HCT116 (cell line): ENCODE measurements at regions not wholly inside any gene's neighbourhood (a gene's known extent, or its start where the extent isn't known, plus 50 kb on each side); places are given as distances from the start of the nearest gene placed in this dataset.

Experiments
- ATAC-seq: fragments of 200-7000 bp; cut with Tn5 transposase; 2 replicates; pipeline ENCODE4 v1.9.1; 2020; ENCODE audit warnings: mild to moderate bottlenecking, moderate library complexity
- BruUV-seq: library from RNA; stranded (reverse); fragments of 400-500 nt; replicated peaks from 2 replicates; lab custom pipeline; 2021; lab: Mats Ljungman, UMichigan
- CTCF ChIA-PET: fragments of 300-600 bp; sonication (Branson Sonifier 250); formaldehyde crosslinking; loops from one replicate; lab custom pipeline; 2021; ENCODE audit warnings: antibody characterized with exemption; lab: Charles Lee
- POLR2A ChIA-PET: fragments of 300-600, 350-600 bp; sonication (Branson Sonifier 250); formaldehyde crosslinking; loops from one replicate; lab custom pipeline; 2021; ENCODE audit warnings: antibody characterized with exemption; lab: Charles Lee
- RAD21 ChIA-PET, 2 experiments: fragments of 300-600 bp; sonication (Branson Sonifier 250); formaldehyde crosslinking; loops; one replicate each; lab custom pipeline; 2023; ENCODE audit warnings: low total read pairs in 2 of 2; ENCODE audit not compliant: uncharacterized antibody in 2 of 2, unreplicated experiment in 2 of 2, low non-redundant PET in 1 of 2; lab: Charles Lee
- DNase-seq: peaks from one replicate; pipeline ENCODE4 v3.0.0-alpha.2; 2010; ENCODE audit warnings: low read depth, low spot score
- H2AFZ ChIP-seq: fragments of 200-600 bp; shearing (Covaris generic), sonication (generic); 2 replicates; pipeline ENCODE4 v1.6.1; 2017; ENCODE audit warnings: low read depth, mixed run types, mixed read lengths, antibody characterized with exemption, low read length; ENCODE audit not compliant: poor library complexity, severe bottlenecking
- H3K27ac ChIP-seq: 2 replicates; pipeline ENCODE4 v1.5.1; 2012; ENCODE audit warnings: low read depth, low read length
- H3K27me3 ChIP-seq: fragments of 200-600 bp; sonication (generic); 2 replicates; pipeline ENCODE4 v1.6.1; 2016; ENCODE audit warnings: mixed run types, low read length, mixed read lengths; ENCODE audit not compliant: insufficient read depth
- H3K36me3 ChIP-seq, 2 experiments: fragments of 200-500 bp in 1 of 2; fragments of 200-600 bp in 1 of 2; sonication (Bioruptor generic) in 1 of 2; sonication (generic) in 1 of 2; 2 replicates each; pipeline versions ENCODE4 v1.5.1 to v1.6.1; 2014 to 2016; ENCODE audit warnings: low read length in 2 of 2, inconsistent platforms in 1 of 2, mixed read lengths in 1 of 2, mixed run types in 1 of 2; ENCODE audit not compliant: insufficient read depth in 2 of 2, control insufficient read depth in 1 of 2
- H3K4me1 ChIP-seq, 2 experiments: fragments of 200-600 bp in 1 of 2; sonication (generic) in 1 of 2; 2 replicates each; pipeline versions ENCODE4 v1.5.1 to v1.6.1; 2012 to 2017; ENCODE audit warnings: low read length in 2 of 2, inconsistent platforms in 1 of 2, mild to moderate bottlenecking in 1 of 2, mixed read lengths in 1 of 2, mixed run types in 1 of 2, moderate library complexity in 1 of 2; ENCODE audit not compliant: insufficient read depth in 2 of 2, control insufficient read depth in 1 of 2
- H3K4me2 ChIP-seq: fragments of 200-600 bp; sonication (generic); 2 replicates; pipeline ENCODE4 v1.6.1; 2017; ENCODE audit warnings: mixed run types, low read length, mixed read lengths
- H3K4me3 ChIP-seq, 2 experiments: fragments of 200-600 bp in 1 of 2; sonication (generic) in 1 of 2; replicated peaks in 1 of 2; 2 replicates each; pipeline ENCODE4 v1.5.1; 2011 to 2016; ENCODE audit warnings: low read length in 2 of 2, control low read depth in 1 of 2, low read depth in 1 of 2, mild to moderate bottlenecking in 1 of 2, mixed read lengths in 1 of 2, mixed run types in 1 of 2
- H3K79me2 ChIP-seq: fragments of 200-600 bp; sonication (generic); 2 replicates; pipeline ENCODE4 v1.6.1; 2017; ENCODE audit warnings: mild to moderate bottlenecking, mixed run types, low read length, moderate library complexity, mixed read lengths; ENCODE audit not compliant: insufficient read depth
- H3K9ac ChIP-seq: fragments of 200-600 bp; sonication (generic); 2 replicates; pipeline ENCODE4 v1.6.1; 2016; ENCODE audit warnings: low read length, mixed read lengths
- H3K9me2 ChIP-seq: fragments of 200-600 bp; sonication (generic), shearing (Covaris generic); 2 replicates; pipeline ENCODE4 v1.6.1; 2017; ENCODE audit warnings: mixed run types, mild to moderate bottlenecking, moderate library complexity; ENCODE audit not compliant: insufficient read depth
- H3K9me3 ChIP-seq, 2 experiments: fragments of 200-500 bp in 1 of 2; fragments of 200-600 bp in 1 of 2; sonication (Bioruptor generic) in 1 of 2; sonication (generic) in 1 of 2; 2 replicates each; pipeline ENCODE4 v1.6.1; 2014 to 2017; ENCODE audit warnings: low read length in 2 of 2, mixed read lengths in 2 of 2, inconsistent platforms in 1 of 2, low read depth in 1 of 2, mild to moderate bottlenecking in 1 of 2, mixed run types in 1 of 2, moderate library complexity in 1 of 2; ENCODE audit not compliant: control insufficient read depth in 1 of 2, insufficient read depth in 1 of 2
- H4K20me1 ChIP-seq: fragments of 200-600 bp; sonication (generic), shearing (Covaris generic); 2 replicates; pipeline ENCODE4 v1.6.1; 2017; ENCODE audit warnings: mixed run types, mild to moderate bottlenecking, moderate library complexity; ENCODE audit not compliant: insufficient read depth
- EZH2phosphoT487 ChIP-seq: fragments of 200-600 bp; IDR thresholded peaks from 2 replicates; pipeline ENCODE4 v1.6.1; 2018; ENCODE audit warnings: antibody characterized with exemption, borderline replicate concordance
- MAX ChIP-seq: IDR thresholded peaks from 2 replicates; pipeline ENCODE4 v1.6.1; 2012
- SRF ChIP-seq: IDR thresholded peaks from 2 replicates; pipeline ENCODE4 v1.6.1; 2012; ENCODE audit warnings: low read depth
- ZFX ChIP-seq: fragments of 450-650 bp; IDR thresholded peaks from 2 replicates; pipeline ENCODE4 v1.6.1; 2017
- intact Hi-C: fragments of 100-400 bp; cut with micrococcal nuclease; formaldehyde crosslinking; loops from 2 replicates; pipeline ENCODE4 v1.10.0; 2022
- TF ChIP-seq, protein P1 (sequence below): IDR thresholded peaks from 2 replicates; pipeline ENCODE4 v1.6.1; 2012; ENCODE audit warnings: low read depth

DNA sequence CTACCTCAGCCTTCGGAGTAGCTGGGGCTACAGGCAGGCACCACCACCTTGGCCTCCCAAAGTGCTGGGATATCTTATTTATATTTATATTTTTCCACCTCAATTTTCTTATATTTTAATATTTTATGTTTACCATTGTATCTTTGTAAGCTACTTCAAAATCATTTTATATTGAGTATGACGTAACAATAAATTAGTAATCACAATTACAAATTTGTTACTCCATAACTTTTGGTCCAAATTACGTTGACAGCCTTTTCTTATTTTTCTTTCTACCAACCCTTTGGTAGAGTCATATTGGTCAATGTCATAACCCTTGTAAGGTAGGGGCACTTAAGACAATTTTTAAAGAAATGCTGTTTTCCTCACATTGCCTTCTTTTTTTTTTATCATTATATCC lies 104.0 kb upstream of the H2AZ1 start:
- Histone ChIP-seq H3K27ac (no peak overlapping the region), H4K20me1 (no peaks in the 10 kb centered on the region), H3K4me1 (no peaks in the 10 kb centered on the region), H3K4me3 (no peak overlapping the region), H3K9me2 (no peaks in the 10 kb centered on the region), H3K9ac (no peak overlapping the region), H3K79me2 (no peaks in the 10 kb centered on the region), H3K27me3 (no peaks in the 10 kb centered on the region), H2AFZ (no peak overlapping the region)
- DNase-seq, result no peak
- BruUV-seq, result no TSS peak
- ChIA-PET CTCF (no interaction called here), POLR2A (no interaction called here), RAD21 (no interaction called here)
- ATAC-seq, result no peak
- intact Hi-C loops, result no loop called here
- no peak for TF ChIP-seq SRF
- TF ChIP-seq, protein P1, sequence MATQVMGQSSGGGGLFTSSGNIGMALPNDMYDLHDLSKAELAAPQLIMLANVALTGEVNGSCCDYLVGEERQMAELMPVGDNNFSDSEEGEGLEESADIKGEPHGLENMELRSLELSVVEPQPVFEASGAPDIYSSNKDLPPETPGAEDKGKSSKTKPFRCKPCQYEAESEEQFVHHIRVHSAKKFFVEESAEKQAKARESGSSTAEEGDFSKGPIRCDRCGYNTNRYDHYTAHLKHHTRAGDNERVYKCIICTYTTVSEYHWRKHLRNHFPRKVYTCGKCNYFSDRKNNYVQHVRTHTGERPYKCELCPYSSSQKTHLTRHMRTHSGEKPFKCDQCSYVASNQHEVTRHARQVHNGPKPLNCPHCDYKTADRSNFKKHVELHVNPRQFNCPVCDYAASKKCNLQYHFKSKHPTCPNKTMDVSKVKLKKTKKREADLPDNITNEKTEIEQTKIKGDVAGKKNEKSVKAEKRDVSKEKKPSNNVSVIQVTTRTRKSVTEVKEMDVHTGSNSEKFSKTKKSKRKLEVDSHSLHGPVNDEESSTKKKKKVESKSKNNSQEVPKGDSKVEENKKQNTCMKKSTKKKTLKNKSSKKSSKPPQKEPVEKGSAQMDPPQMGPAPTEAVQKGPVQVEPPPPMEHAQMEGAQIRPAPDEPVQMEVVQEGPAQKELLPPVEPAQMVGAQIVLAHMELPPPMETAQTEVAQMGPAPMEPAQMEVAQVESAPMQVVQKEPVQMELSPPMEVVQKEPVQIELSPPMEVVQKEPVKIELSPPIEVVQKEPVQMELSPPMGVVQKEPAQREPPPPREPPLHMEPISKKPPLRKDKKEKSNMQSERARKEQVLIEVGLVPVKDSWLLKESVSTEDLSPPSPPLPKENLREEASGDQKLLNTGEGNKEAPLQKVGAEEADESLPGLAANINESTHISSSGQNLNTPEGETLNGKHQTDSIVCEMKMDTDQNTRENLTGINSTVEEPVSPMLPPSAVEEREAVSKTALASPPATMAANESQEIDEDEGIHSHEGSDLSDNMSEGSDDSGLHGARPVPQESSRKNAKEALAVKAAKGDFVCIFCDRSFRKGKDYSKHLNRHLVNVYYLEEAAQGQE, result no peak
- no peak for TF ChIP-seq EZH2phosphoT487
- TF ChIP-seq MAX, result no peak
- TF ChIP-seq, all 23 proteins: peak for 0
- H3K4me2 ChIP-seq, result no peak overlapping the region
- H3K36me3 ChIP-seq, result no peaks in the 10 kb centered on the region
- no peaks in the 10 kb centered on the region for H3K9me3 ChIP-seq

- no peaks in the 10 kb centered on the region for H3K79me2 ChIP-seq
- H3K27me3 ChIP-seq, result no peaks in the 10 kb centered on the region
- H3K4me1 ChIP-seq, result no peaks in the 10 kb centered on the region
- no peak overlapping the region for H3K4me2 ChIP-seq
- no peak for TF ChIP-seq ZFX
- no TSS peak for BruUV-seq
- H3K27ac ChIP-seq, result no peak overlapping the region
- CTCF ChIA-PET, result no interaction called here
- DNase-seq (no peak), ATAC-seq (no peak)
- no peak overlapping the region for H2AFZ ChIP-seq
- no peaks in the 10 kb centered on the region for H3K9me3 ChIP-seq
- H3K4me3 ChIP-seq, result no peak overlapping the region
- H3K9ac ChIP-seq, result no peak overlapping the region
- POLR2A ChIA-PET, result no interaction called here
- no peaks in the 10 kb centered on the region for H3K36me3 ChIP-seq
- intact Hi-C loops, result no loop called here
- no peaks in the 10 kb centered on the region for H3K9me2 ChIP-seq
- no peaks in the 10 kb centered on the region for H4K20me1 ChIP-seq
- RAD21 ChIA-PET, result no interaction called here
Observed at GRCh38 chr4:100049872-100050271, 99.8 kb upstream of the H2AZ1 start.
